ENCODE measurements at regions not wholly inside any gene's neighbourhood (a gene's known extent, or its start where the extent isn't known, plus 50 kb on each side); places are given as distances from the start of the nearest gene placed in this dataset.

DNA sequence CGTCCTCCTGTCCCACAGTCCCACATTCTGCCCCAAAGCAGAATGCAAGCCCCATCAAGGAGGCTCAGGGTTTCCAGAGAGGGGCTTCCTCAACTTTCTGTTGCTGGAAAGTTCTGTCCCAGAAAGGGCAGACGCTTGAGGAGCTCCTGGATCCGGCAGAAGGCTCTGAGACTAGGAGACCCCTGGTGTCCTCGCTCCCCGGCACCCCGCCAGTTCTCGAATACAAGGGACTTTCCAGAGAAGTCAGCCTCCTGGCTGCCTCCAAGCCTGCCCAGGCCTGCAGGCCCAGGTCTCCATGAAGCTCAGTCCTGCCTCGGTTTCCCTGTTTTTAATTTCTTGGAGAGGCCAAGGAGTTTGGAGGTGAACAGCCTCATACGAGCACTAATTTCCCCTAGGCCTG is 150.4 kb downstream of the CEBPB start:
- POLR2A ChIA-PET (ENCODE audit: partially characterized antibody) = no interaction called here
- CTCF ChIA-PET (ENCODE audit: partially characterized antibody) = no interaction called here

DNA sequence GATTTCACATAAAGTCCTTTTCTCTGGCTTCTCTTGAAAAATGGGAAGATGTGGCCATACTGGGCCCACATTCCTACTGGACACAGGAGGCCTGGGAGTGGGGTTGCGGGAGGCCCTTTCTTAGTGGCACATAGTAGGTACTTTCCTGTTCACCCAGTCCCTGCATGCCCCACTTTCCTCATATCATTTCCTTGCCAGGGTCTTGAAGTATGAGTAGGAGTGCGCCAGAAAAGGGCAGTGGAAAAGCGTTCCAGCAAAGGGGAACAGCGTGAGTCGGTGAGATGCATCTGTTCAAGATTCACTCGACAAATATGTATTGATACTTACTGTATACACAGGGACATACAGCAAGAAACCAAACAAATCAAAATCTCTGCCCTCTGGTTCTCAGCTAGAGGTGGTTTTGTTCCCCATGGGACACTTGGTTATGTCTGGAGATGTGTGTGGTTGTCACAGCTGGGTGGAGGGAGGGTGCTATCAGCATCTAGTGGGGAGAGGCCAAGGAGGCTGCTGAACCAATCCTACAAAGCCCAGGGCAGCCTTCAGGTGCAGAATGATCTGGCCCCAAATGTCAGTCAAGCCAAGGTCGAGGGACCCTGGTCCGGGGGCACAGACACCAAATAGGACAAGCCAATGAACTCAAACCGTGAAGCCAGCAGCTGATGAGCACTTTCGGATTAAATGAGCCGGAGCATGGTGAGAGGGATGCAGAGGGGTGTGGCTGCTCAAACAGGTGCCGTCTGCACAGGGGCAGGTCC is 151.4 kb downstream of the CEBPB start:
- Histone ChIP-seq H3K36me3 (ENCODE audit: insufficient read depth, low read length) (no peaks in the 10 kb centered on the region), H3K9me3 (ENCODE audit: control insufficient read depth in 1 of 2, low read length in 2 of 2) (no peaks in the 10 kb centered on the region), H3K27me3 (ENCODE audit: insufficient read depth, low read length) (no peaks in the 10 kb centered on the region), H3K27ac (ENCODE audit: low read depth, low read length) (no peak overlapping the region), H3K4me1 (ENCODE audit: insufficient read depth, low read length) (peaks cover 41% of the 10 kb centered on the region), H3K4me3 (ENCODE audit: low read length in 2 of 2) (no peak overlapping the region)
- Mint-ChIP-seq H3K4me1 (peaks cover 25 to 49% (median 32%) of the 10 kb centered on the region in 4 donors), H3K9me3 (no peaks in the 10 kb centered on the region), H3K36me3 (no peaks in the 10 kb centered on the region), H3K27me3 (peaks cover 0 to 2% of the 10 kb centered on the region in 2 donors), H3K27ac (peak overlapping the region in 2 of 7 donors; percentile 30 to 62), H3K4me3 (no peak overlapping the region)
- POLR2A ChIA-PET (ENCODE audit: partially characterized antibody) = no interaction called here
- intact Hi-C loops (cut with micrococcal nuclease) = no loop called here
- CTCF ChIA-PET (ENCODE audit: partially characterized antibody) = no interaction called here
- DNase-seq = no peak

More for the DNA sequence above, 150.4 kb downstream of the CEBPB start:
- no peak for DNase-seq
- H3K36me3 ChIP-seq (ENCODE audit: insufficient read depth, low read length) = no peaks in the 10 kb centered on the region
- no peaks in the 10 kb centered on the region for H3K9me3 ChIP-seq (ENCODE audit: control insufficient read depth in 1 of 2, low read length in 2 of 2)
- intact Hi-C loops (cut with micrococcal nuclease) = no loop called here
- no peaks in the 10 kb centered on the region for H3K27me3 Mint-ChIP-seq
- no peak overlapping the region for H3K27ac Mint-ChIP-seq
- H3K36me3 Mint-ChIP-seq = no peaks in the 10 kb centered on the region
- H3K4me3 Mint-ChIP-seq = no peak overlapping the region
- peaks cover 32% of the 10 kb centered on the region for H3K4me1 ChIP-seq (ENCODE audit: insufficient read depth, low read length)
- H3K4me3 ChIP-seq (ENCODE audit: low read length in 2 of 2) = no peak overlapping the region
- peaks cover 20 to 41% (median 25%) of the 10 kb centered on the region in 4 donors for H3K4me1 Mint-ChIP-seq
- no peaks in the 10 kb centered on the region for H3K9me3 Mint-ChIP-seq
- H3K27me3 ChIP-seq (ENCODE audit: insufficient read depth, low read length) = no peaks in the 10 kb centered on the region
- no peak overlapping the region for H3K27ac ChIP-seq (ENCODE audit: low read depth, low read length)

DNA sequence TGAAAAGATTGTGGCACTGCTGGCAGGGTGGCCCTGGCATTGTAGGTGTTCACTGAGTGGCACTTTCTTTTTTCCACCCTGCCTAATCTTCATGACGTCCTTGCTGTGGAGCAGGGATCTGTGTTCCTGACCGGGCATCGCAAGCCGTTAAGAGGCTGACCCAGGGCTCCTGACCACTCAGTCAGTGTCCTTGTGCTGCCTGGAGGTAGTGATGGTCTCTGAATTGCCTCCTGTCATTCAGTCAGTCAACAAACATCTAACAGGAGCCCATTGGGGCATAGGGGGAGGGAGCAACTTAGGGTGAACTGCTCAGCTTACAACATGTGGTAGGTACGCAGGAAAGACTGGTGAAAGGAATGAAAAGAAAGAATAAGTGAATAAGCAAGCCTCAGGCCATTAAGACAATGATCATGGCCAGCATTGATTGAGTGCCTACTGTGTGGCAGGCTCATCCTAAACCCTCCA is 152.0 kb downstream of the CEBPB start:
- ChIA-PET CTCF (ENCODE audit: partially characterized antibody) (no interaction called here), POLR2A (ENCODE audit: partially characterized antibody) (no interaction called here)
- no peak for DNase-seq
- no peaks in the 10 kb centered on the region for H3K36me3 Mint-ChIP-seq
- Histone ChIP-seq H3K4me3 (ENCODE audit: low read length in 2 of 2) (no peak overlapping the region), H3K9me3 (ENCODE audit: control insufficient read depth in 1 of 2, low read length in 2 of 2) (no peaks in the 10 kb centered on the region), H3K27me3 (ENCODE audit: insufficient read depth, low read length) (no peaks in the 10 kb centered on the region), H3K27ac (ENCODE audit: low read depth, low read length) (no peak overlapping the region), H3K4me1 (ENCODE audit: insufficient read depth, low read length) (peaks cover 41% of the 10 kb centered on the region), H3K36me3 (ENCODE audit: insufficient read depth, low read length) (no peaks in the 10 kb centered on the region)
- H3K4me1 Mint-ChIP-seq = peaks cover 26 to 49% (median 32%) of the 10 kb centered on the region in 4 donors
- H3K27ac Mint-ChIP-seq = peak overlapping the region in 1 of 7 donors; percentile 18
- peaks cover 0 to 2% of the 10 kb centered on the region in 2 donors for H3K27me3 Mint-ChIP-seq
- no peaks in the 10 kb centered on the region for H3K9me3 Mint-ChIP-seq
- intact Hi-C loops (cut with micrococcal nuclease) = no loop called here
- no peak overlapping the region for H3K4me3 Mint-ChIP-seq

DNA sequence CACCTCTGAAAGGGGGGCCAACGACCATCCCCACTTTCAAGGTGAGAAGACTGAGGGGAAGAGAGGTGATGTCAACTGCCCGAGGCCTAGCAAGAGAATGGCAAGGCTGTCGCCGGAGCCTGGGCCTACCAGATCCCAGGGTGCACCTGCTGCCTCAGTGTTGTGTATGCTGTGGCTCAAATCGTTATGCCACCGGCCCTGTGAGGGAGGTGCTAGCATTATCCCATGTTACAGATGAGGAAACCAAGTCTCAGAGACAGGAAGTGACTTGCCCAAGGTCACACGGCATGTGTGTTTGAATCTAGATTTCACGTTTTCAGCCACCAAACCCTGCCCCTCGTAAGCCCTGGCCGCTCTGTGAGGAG is 152.5 kb downstream of the CEBPB start:
- Mint-ChIP-seq H3K27me3 (peaks cover 0 to 2% of the 10 kb centered on the region in 2 donors), H3K27ac (no peak overlapping the region), H3K9me3 (no peaks in the 10 kb centered on the region), H3K4me1 (peaks cover 25 to 46% (median 31%) of the 10 kb centered on the region in 4 donors), H3K36me3 (no peaks in the 10 kb centered on the region), H3K4me3 (no peak overlapping the region)
- intact Hi-C loops (cut with micrococcal nuclease) = no loop called here
- Histone ChIP-seq H3K27me3 (ENCODE audit: insufficient read depth, low read length) (no peaks in the 10 kb centered on the region), H3K4me1 (ENCODE audit: insufficient read depth, low read length) (peaks cover 36% of the 10 kb centered on the region), H3K9me3 (ENCODE audit: control insufficient read depth in 1 of 2, low read length in 2 of 2) (no peaks in the 10 kb centered on the region), H3K4me3 (ENCODE audit: low read length in 2 of 2) (no peak overlapping the region), H3K27ac (ENCODE audit: low read depth, low read length) (no peak overlapping the region), H3K36me3 (ENCODE audit: insufficient read depth, low read length) (no peaks in the 10 kb centered on the region)
- DNase-seq = no peak
- POLR2A ChIA-PET (ENCODE audit: partially characterized antibody) = no interaction called here
- CTCF ChIA-PET (ENCODE audit: partially characterized antibody) = no interaction called here

DNA sequence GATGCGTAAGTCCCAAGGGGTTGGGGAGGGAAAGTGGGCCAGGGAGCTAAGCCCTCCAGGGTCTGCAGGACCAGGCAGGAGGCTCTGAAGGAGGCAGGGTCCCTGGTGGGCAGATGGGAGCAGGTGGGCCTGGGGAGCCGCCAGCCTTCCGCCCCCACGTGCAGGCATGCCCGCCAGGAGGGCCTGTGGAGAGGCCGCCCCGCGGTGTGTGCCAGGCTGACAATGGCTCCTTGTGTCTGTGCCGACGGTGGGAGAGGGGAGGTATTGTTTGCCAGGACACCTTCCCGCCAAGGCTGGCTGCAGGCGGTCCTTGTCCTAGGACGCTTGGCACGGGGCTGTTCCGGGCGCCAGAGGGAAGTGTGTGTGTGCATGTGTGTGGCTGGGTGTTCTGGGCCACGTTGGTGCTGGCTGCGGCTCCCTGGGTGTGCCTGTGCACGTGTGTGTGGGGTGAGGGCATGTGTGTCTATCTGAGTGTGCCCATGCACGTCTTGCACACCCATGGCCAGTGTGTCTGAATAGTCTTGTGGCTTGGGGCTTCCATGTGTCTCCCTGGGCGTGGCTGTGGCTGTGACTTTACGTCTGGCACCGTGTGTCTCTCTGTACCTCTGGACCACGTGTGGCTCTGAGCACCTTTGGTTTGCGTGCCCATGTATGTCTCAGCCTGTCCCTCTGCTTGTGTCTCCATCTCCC is 153.0 kb downstream of the CEBPB start:
- intact Hi-C loops (cut with micrococcal nuclease) = no loop called here
- Histone ChIP-seq H3K4me3 (ENCODE audit: low read length in 2 of 2) (no peak overlapping the region), H3K27ac (ENCODE audit: low read depth, low read length) (no peak overlapping the region), H3K9me3 (ENCODE audit: control insufficient read depth in 1 of 2, low read length in 2 of 2) (no peaks in the 10 kb centered on the region), H3K4me1 (ENCODE audit: insufficient read depth, low read length) (peaks cover 31% of the 10 kb centered on the region), H3K36me3 (ENCODE audit: insufficient read depth, low read length) (no peaks in the 10 kb centered on the region), H3K27me3 (ENCODE audit: insufficient read depth, low read length) (no peaks in the 10 kb centered on the region)
- ChIA-PET POLR2A (ENCODE audit: partially characterized antibody) (interaction anchor here (0.6 kb wide), 1 partner anchor 411 kb away, joined by 4 read pairs; no protein-coding TSS in a partner anchor), CTCF (ENCODE audit: partially characterized antibody) (no interaction called here)
- Mint-ChIP-seq H3K4me3 (no peak overlapping the region), H3K9me3 (no peaks in the 10 kb centered on the region), H3K4me1 (peaks cover 21 to 40% (median 27%) of the 10 kb centered on the region in 4 donors), H3K27me3 (peaks cover 0 to 2% of the 10 kb centered on the region in 2 donors), H3K27ac (no peak overlapping the region), H3K36me3 (no peaks in the 10 kb centered on the region)
- DNase-seq = no peak

DNA sequence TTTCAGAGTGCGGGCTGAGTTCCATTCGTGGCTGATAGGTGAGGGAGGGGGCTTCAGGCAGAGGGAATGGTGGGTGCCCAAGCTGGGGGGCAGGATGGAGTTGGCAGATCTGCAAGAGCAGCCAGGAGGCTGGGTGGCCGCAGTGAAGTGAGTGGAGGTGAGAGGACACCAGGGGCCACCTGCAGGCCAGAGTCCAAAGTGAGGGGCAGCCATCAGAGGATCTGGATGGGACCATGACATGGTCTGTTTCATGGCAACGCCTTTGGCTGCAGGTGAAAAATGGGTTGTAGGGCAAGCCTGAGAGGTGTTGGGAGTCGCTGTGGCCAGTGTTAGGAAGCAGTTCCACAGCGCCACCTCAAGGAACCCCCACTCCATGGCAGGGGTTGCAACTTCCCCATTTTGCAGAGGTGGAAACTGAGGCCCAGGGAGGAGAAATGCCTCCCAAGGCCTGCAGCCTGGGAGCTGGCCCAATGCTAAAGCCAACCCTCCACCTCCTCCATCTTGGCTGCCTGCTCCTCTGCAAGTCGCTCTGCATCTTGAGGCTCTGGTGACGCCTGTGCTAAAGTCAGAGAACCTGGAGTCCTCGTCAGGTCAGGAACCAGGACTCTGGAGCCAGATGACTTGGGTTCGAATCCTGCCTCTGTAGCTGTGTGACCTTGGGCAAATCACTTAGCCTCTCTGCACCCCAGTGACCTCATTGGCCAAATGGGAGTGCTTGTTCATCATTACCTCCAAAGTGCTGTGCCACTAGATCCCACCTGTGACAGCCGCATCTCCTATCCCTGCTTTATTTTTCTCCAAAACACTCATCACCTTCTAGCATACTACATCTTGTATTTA is 153.8 kb downstream of the CEBPB start:
- no peaks in the 10 kb centered on the region for H3K36me3 ChIP-seq (ENCODE audit: insufficient read depth, low read length)
- Mint-ChIP-seq H3K4me1 (peaks cover 15 to 32% (median 20%) of the 10 kb centered on the region in 4 donors), H3K27ac (peak overlapping the region in 2 of 7 donors; percentile 36 to 43), H3K9me3 (no peaks in the 10 kb centered on the region), H3K4me3 (no peak overlapping the region), H3K27me3 (peaks cover 0 to 2% of the 10 kb centered on the region in 2 donors), H3K36me3 (no peaks in the 10 kb centered on the region)
- H3K27me3 ChIP-seq (ENCODE audit: insufficient read depth, low read length) = no peaks in the 10 kb centered on the region
- DNase-seq = no peak
- H3K27ac ChIP-seq (ENCODE audit: low read depth, low read length) = no peak overlapping the region
- CTCF ChIA-PET (ENCODE audit: partially characterized antibody) = no interaction called here
- no peaks in the 10 kb centered on the region for H3K9me3 ChIP-seq (ENCODE audit: control insufficient read depth in 1 of 2, low read length in 2 of 2)
- POLR2A ChIA-PET (ENCODE audit: partially characterized antibody) = interaction anchor here (0.6 kb wide), 1 partner anchor 412 kb away, joined by 4 read pairs; no protein-coding TSS in a partner anchor
- intact Hi-C loops (cut with micrococcal nuclease) = no loop called here
- no peak overlapping the region for H3K4me3 ChIP-seq (ENCODE audit: low read length in 2 of 2)
- H3K4me1 ChIP-seq (ENCODE audit: insufficient read depth, low read length) = peaks cover 23% of the 10 kb centered on the region

Data from CD4-positive, alpha-beta memory T cell (primary cell).